WTC11 (cell line): ENCODE measurements at regions not wholly inside any gene's neighbourhood (a gene's known extent, or its start where the extent isn't known, plus 50 kb on each side); places are given as distances from the start of the nearest gene placed in this dataset.

Experiments
- ATAC-seq: fragments of 200-7000 bp; cut with Tn5 transposase; 2 replicates; pipeline ENCODE4 v1.10.0; 2021; ENCODE audit warnings: mild to moderate bottlenecking, moderate library complexity
- CTCF ChIA-PET: fragments of 300-600 bp; sonication (Branson Sonifier 250); formaldehyde crosslinking; loops from one replicate; lab custom pipeline; 2021; ENCODE audit warnings: antibody characterized with exemption; lab: Charles Lee
- POLR2A ChIA-PET: fragments of 350-600 bp; sonication (Branson Sonifier 250); formaldehyde crosslinking; loops from one replicate; lab custom pipeline; 2021; ENCODE audit warnings: antibody characterized with exemption; lab: Charles Lee
- DNase-seq: peaks from one replicate; pipeline ENCODE4 v3.0.0; 2021; ENCODE audit warnings: low spot score
- H3K27ac Mint-ChIP-seq: 2 replicates; pipeline ENCODE4 v1.8.0; 2021; ENCODE audit warnings: mixed read lengths
- H3K27me3 Mint-ChIP-seq: 2 replicates; pipeline ENCODE4 v1.8.0; 2021; ENCODE audit warnings: low read depth, mild to moderate bottlenecking, moderate library complexity, mixed read lengths
- H3K36me3 Mint-ChIP-seq: 2 replicates; pipeline ENCODE4 v1.8.0; 2021; ENCODE audit warnings: mixed read lengths
- H3K4me1 Mint-ChIP-seq: 2 replicates; pipeline ENCODE4 v1.8.0; 2022; ENCODE audit warnings: mixed read lengths
- H3K4me3 Mint-ChIP-seq: 2 replicates; pipeline ENCODE4 v1.8.0; 2021; ENCODE audit warnings: mild to moderate bottlenecking, moderate library complexity, mixed read lengths
- H3K9me3 Mint-ChIP-seq: 2 replicates; pipeline ENCODE4 v1.8.0; 2021; ENCODE audit warnings: mixed read lengths
- AR ChIP-seq: fragments of 250-450 bp; sonication (Bioruptor Pico); IDR thresholded peaks from 2 replicates; pipeline ENCODE4 v1.9.0; 2021; ENCODE audit warnings: mild to moderate bottlenecking
- ATF1 ChIP-seq: sonication (generic); formaldehyde crosslinking; IDR thresholded peaks from 2 replicates; pipeline ENCODE4 v1.8.1; 2023; ENCODE audit warnings: mild to moderate bottlenecking, moderate library complexity, missing genetic modification reagents
- CREB1 ChIP-seq: sonication (generic); formaldehyde crosslinking; IDR thresholded peaks from 2 replicates; pipeline ENCODE4 v1.8.0; 2023; ENCODE audit warnings: mild to moderate bottlenecking, missing genetic modification reagents
- CTCF ChIP-seq: fragments of 200-600 bp; IDR thresholded peaks from 2 replicates; pipeline ENCODE4 v1.8.0; 2022; ENCODE audit warnings: antibody characterized with exemption
- E2F4 ChIP-seq: sonication (generic); formaldehyde crosslinking; IDR thresholded peaks from 2 replicates; pipeline ENCODE4 v1.8.1; 2022; ENCODE audit warnings: low read depth, mild to moderate bottlenecking, moderate library complexity, missing genetic modification reagents, borderline replicate concordance
- ELF4 ChIP-seq: sonication (generic); formaldehyde crosslinking; IDR thresholded peaks from 2 replicates; pipeline ENCODE4 v1.8.1; 2022; ENCODE audit warnings: low read depth, mild to moderate bottlenecking, moderate library complexity, missing genetic modification reagents
- ETV6 ChIP-seq: sonication (generic); formaldehyde crosslinking; IDR thresholded peaks from 2 replicates; pipeline ENCODE4 v1.8.1; 2022; ENCODE audit warnings: mild to moderate bottlenecking, missing genetic modification reagents
- GTF2I ChIP-seq: fragments of 250-450 bp; sonication (Bioruptor Pico); conservative IDR thresholded peaks from 2 replicates; pipeline ENCODE4 v1.4.0; 2021; ENCODE audit warnings: mild to moderate bottlenecking
- JAZF1 ChIP-seq: fragments of 250-450 bp; sonication (Bioruptor Pico); IDR thresholded peaks from 2 replicates; pipeline ENCODE4 v1.9.0; 2021; ENCODE audit warnings: moderate library complexity, mild to moderate bottlenecking, inconsistent platforms
- MXD4 ChIP-seq: fragments of 250-450 bp; sonication (Bioruptor Pico); IDR thresholded peaks from 2 replicates; pipeline ENCODE4 v1.8.0; 2021; ENCODE audit warnings: mild to moderate bottlenecking, moderate library complexity, borderline replicate concordance
- NFE2L1 ChIP-seq: sonication (generic); formaldehyde crosslinking; IDR thresholded peaks from 2 replicates; pipeline ENCODE4 v1.8.1; 2023; ENCODE audit warnings: missing genetic modification reagents
- NFYB ChIP-seq: sonication (generic); formaldehyde crosslinking; conservative IDR thresholded peaks from 2 replicates; pipeline ENCODE4 v1.8.0; 2022; ENCODE audit warnings: low read depth, missing genetic modification reagents
- NR1H2 ChIP-seq: sonication (generic); formaldehyde crosslinking; IDR thresholded peaks from 2 replicates; pipeline ENCODE4 v1.9.0; 2021; ENCODE audit warnings: mild to moderate bottlenecking, moderate library complexity, missing genetic modification reagents
- SP1 ChIP-seq: sonication (generic); formaldehyde crosslinking; conservative IDR thresholded peaks from 2 replicates; pipeline ENCODE4 v1.8.1; 2022; ENCODE audit warnings: missing genetic modification reagents
- TEAD1 ChIP-seq: sonication (generic); formaldehyde crosslinking; IDR thresholded peaks from 2 replicates; pipeline ENCODE4 v1.8.0; 2022; ENCODE audit warnings: mild to moderate bottlenecking, missing genetic modification reagents
- TEAD4 ChIP-seq: sonication (generic); formaldehyde crosslinking; IDR thresholded peaks from 2 replicates; pipeline ENCODE4 v1.8.0; 2022; ENCODE audit warnings: mild to moderate bottlenecking, missing genetic modification reagents
- ZNF219 ChIP-seq: sonication (generic); formaldehyde crosslinking; IDR thresholded peaks from 2 replicates; pipeline ENCODE4 v1.8.0; 2023; ENCODE audit warnings: missing genetic modification reagents, mild to moderate bottlenecking, borderline replicate concordance
- ZNF396 ChIP-seq: fragments of 250-450 bp; sonication (Bioruptor Pico); IDR thresholded peaks from 2 replicates; pipeline ENCODE4 v1.8.0; 2021; ENCODE audit warnings: mild to moderate bottlenecking, moderate library complexity, borderline replicate concordance
- ZSCAN18 ChIP-seq: fragments of 250-450 bp; sonication (Bioruptor Pico); IDR thresholded peaks from 2 replicates; pipeline ENCODE4 v2.1.2; 2022; ENCODE audit warnings: mild to moderate bottlenecking, moderate library complexity

- peak overlapping the region; percentile 86 for H3K27ac Mint-ChIP-seq
- H3K27me3 Mint-ChIP-seq = no peaks in the 10 kb centered on the region; the same call in 1 of the 2 replicates
- CTCF ChIA-PET = interaction anchor here (0.6 to 7.0 kb wide), 103 partner anchors 8 to 895 kb away, joined by 3 to 188 read pairs (median 5); partner anchors contain the start of genes AFTPH, LGALSL and SERTAD2
- TF ChIP-seq CREB1 (no peak), ETV6 (CRISPR knock-in tag) (0 out of 2 replicates have a peak, but pooled peaks have one; percentile 25), CTCF (peak; percentile 2; the same call in 1 of the 2 replicates)
- ATAC-seq (peak; percentile 84), DNase-seq (peak; percentile 54)
- H3K4me3 Mint-ChIP-seq = peak overlapping the region; percentile 46
- POLR2A ChIA-PET = interaction anchor here (0.7 to 1.8 kb wide), 5 partner anchors 32 to 193 kb away, joined by 3 to 8 read pairs (median 4); partner anchors contain the start of genes AFTPH and LGALSL
- peaks cover 59% of the 10 kb centered on the region for H3K4me1 Mint-ChIP-seq
- peaks cover 3% of the 10 kb centered on the region; the same call in 1 of the 2 replicates for H3K9me3 Mint-ChIP-seq
- no peaks in the 10 kb centered on the region for H3K36me3 Mint-ChIP-seq
Measured at GRCh38 chr2:64331114-64331645, 122.8 kb upstream of the LGALSL start.

- peaks cover 52% of the 10 kb centered on the region for H3K4me1 Mint-ChIP-seq
- H3K27ac Mint-ChIP-seq = peak overlapping the region; percentile 32; the same call in 1 of the 2 replicates
- CTCF ChIA-PET = interaction anchor here (0.7 to 7.0 kb wide), 72 partner anchors 9 to 718 kb away, joined by 3 to 188 read pairs (median 6); partner anchors contain the start of genes AFTPH, LGALSL and SERTAD2
- H3K36me3 Mint-ChIP-seq = no peaks in the 10 kb centered on the region
- no peak for DNase-seq
- POLR2A ChIA-PET = interaction anchor here (1.5 to 1.8 kb wide), 3 partner anchors 122 to 192 kb away, joined by 4 to 8 read pairs (median 7); partner anchors contain the start of genes AFTPH and LGALSL
- H3K9me3 Mint-ChIP-seq = peaks cover 10% of the 10 kb centered on the region
- peak overlapping the region; percentile 46; the same call in 1 of the 2 replicates for H3K4me3 Mint-ChIP-seq
- TF ChIP-seq NR1H2 (CRISPR knock-in tag) = no peak
- no peak for TF ChIP-seq ATF1 (CRISPR knock-in tag)
- no peak for TF ChIP-seq NFYB (CRISPR knock-in tag)
- no peak for TF ChIP-seq GTF2I (CRISPR knock-in tag)
- TF ChIP-seq SP1 (CRISPR knock-in tag) = no peak
- no peak for TF ChIP-seq ELF4 (CRISPR knock-in tag)
- TF ChIP-seq TEAD4 (CRISPR knock-in tag) = no peak
- TF ChIP-seq ZSCAN18 (CRISPR knock-in tag) = no peak
- no peak for TF ChIP-seq MXD4 (CRISPR knock-in tag)
- no peak for TF ChIP-seq ZNF396 (CRISPR knock-in tag)
- no peak for TF ChIP-seq TEAD1 (CRISPR knock-in tag)
- no peak for TF ChIP-seq NFE2L1 (CRISPR knock-in tag)
- no peak for TF ChIP-seq E2F4 (CRISPR knock-in tag)
- TF ChIP-seq JAZF1 = no peak
- no peaks in the 10 kb centered on the region for H3K27me3 Mint-ChIP-seq
- no peak for ATAC-seq
Measured at GRCh38 chr2:64331849-64332699, 121.9 kb upstream of the LGALSL start.

GRCh38 chr2:64336171-64336570 lies 117.8 kb upstream of the LGALSL start:
- no peak for ATAC-seq
- Mint-ChIP-seq H3K36me3 (no peaks in the 10 kb centered on the region), H3K27me3 (no peaks in the 10 kb centered on the region), H3K9me3 (peaks cover 10% of the 10 kb centered on the region), H3K27ac (no peak overlapping the region), H3K4me3 (no peak overlapping the region), H3K4me1 (peaks cover 24% of the 10 kb centered on the region)
- DNase-seq = no peak
- CTCF ChIA-PET = interaction anchor here (1.4 kb wide), 1 partner anchor 27 kb away, joined by 3 read pairs; no protein-coding TSS in a partner anchor
- POLR2A ChIA-PET = no interaction called here
- TF ChIP-seq TEAD4 (CRISPR knock-in tag) = no peak
- no peak for TF ChIP-seq ZNF219 (CRISPR knock-in tag)
- TF ChIP-seq AR (CRISPR knock-in tag) = no peak
- no peak for TF ChIP-seq ELF4 (CRISPR knock-in tag)
- no peak for TF ChIP-seq CTCF
